Mammary epithelial cell (primary cell): ENCODE measurements at regions not wholly inside any gene's neighbourhood (a gene's known extent, or its start where the extent isn't known, plus 50 kb on each side); places are given as distances from the start of the nearest gene placed in this dataset.

ENCODE experiments used
- EZH2 ChIP-seq: IDR thresholded peaks from 2 replicates; pipeline ENCODE4 v1.6.1; 2012; ENCODE audit warnings: low read length, inconsistent platforms, borderline replicate concordance
- TF ChIP-seq, protein P1 (sequence below), 2 donors: IDR thresholded peaks in 1 of 2; conservative IDR thresholded peaks in 1 of 2; 2 replicates each; pipeline ENCODE4 v1.5.1; 2011 to 2012; ENCODE audit warnings: inconsistent platforms in 2 of 2, low read length in 2 of 2, mild to moderate bottlenecking in 2 of 2, control low read depth in 1 of 2, low read depth in 1 of 2; ENCODE audit not compliant: insufficient read depth in 1 of 2; ENCODE audit errors: extremely low read depth in 1 of 2

- TF ChIP-seq, protein P1, sequence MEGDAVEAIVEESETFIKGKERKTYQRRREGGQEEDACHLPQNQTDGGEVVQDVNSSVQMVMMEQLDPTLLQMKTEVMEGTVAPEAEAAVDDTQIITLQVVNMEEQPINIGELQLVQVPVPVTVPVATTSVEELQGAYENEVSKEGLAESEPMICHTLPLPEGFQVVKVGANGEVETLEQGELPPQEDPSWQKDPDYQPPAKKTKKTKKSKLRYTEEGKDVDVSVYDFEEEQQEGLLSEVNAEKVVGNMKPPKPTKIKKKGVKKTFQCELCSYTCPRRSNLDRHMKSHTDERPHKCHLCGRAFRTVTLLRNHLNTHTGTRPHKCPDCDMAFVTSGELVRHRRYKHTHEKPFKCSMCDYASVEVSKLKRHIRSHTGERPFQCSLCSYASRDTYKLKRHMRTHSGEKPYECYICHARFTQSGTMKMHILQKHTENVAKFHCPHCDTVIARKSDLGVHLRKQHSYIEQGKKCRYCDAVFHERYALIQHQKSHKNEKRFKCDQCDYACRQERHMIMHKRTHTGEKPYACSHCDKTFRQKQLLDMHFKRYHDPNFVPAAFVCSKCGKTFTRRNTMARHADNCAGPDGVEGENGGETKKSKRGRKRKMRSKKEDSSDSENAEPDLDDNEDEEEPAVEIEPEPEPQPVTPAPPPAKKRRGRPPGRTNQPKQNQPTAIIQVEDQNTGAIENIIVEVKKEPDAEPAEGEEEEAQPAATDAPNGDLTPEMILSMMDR (conservative IDR thresholded peaks at IDR 0.05 in 1 of 2, IDR thresholded peaks at IDR 0.05 in 1 of 2; ENCODE audit: extremely low read depth in 1 of 2, insufficient read depth in 1 of 2, low read depth in 1 of 2, low read length in 2 of 2): no peak
- TF ChIP-seq EZH2: no peak
Measured at GRCh38 chr1:78301141-78301540, 189.6 kb upstream of the PTGFR start.
